ENCODE measurements at regions not wholly inside any gene's neighbourhood (a gene's known extent, or its start where the extent isn't known, plus 50 kb on each side); places are given as distances from the start of the nearest gene placed in this dataset.

GRCh38 chr11:70001246-70001645 lies 76.9 kb upstream of the ANO1 start:
- no peak for DNase-seq

DNA sequence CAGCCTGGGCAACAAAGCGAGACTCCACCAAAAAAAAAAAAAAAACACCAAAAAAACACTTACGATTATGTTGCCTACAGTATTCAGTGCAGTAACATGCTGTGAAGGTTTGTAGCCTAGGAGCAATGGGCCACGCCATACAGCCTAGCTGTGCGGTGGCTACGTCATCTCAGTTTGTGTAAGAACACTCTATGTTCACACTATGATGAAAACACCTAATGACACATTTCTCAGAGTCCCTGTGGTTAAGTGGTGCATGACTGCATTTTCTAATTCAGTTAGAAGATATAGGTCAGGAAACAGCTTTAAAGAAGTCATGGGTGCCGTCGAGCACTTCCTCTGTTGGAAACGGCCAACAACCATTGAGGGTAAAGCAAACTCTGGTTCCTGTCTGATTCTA lies 75.7 kb upstream of the ANO1 start:
- no peak for DNase-seq

DNA sequence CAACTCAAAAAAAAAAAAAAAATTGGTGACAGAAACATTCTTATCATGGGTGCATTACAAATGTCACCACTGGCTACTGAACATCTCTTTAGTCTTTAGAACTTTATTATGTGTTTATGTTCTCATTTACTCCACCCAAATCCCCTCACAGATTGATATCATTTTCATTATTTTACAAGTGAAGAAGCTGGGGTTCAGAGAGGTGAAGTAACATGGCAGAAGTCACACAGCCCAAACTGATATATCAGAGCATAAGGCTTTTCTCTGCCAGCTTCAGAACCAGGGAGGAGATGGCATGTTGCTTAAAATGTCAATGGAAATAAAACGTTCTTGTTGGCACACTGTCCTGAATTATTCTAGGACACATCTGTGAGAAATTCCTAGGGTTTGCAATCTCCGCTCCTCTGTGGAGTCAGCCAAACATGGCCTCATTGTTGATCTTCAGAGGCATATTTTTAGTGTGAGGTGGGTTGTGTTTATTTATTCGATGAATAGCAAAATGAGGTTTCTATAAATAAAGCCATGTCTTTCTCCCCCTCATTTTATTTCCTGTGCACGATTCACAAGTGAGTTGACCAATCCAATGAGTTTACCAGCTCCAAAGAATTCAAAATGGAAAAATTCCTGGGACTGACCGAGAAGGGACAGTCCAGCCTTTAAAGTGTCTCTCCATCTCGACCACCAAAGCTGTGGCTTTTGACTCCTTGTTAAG lies 72.9 kb upstream of the ANO1 start:
- DNase-seq, result no peak

DNA sequence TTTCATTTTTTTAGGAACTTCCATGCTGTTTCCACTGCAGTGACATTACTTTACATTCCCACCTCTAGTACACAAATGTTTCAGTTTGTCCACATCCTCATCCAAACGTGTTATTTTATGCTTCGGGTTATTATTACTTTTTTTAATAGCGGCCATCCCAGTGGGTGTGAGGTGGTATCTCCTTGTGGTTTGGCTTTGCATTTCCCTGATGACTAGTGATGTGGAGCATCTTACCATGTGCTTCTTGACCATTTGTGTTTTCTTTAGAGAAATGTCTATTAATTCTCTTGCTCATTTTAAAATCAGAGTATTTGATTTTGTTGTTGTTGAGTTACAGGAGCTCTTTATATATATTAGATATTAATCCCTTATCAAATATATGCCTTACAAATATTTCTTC lies 70.3 kb upstream of the ANO1 start:
- no peak for DNase-seq

GRCh38 chr11:70010774-70011173 lies 67.3 kb upstream of the ANO1 start:
- no peak for DNase-seq

DNA sequence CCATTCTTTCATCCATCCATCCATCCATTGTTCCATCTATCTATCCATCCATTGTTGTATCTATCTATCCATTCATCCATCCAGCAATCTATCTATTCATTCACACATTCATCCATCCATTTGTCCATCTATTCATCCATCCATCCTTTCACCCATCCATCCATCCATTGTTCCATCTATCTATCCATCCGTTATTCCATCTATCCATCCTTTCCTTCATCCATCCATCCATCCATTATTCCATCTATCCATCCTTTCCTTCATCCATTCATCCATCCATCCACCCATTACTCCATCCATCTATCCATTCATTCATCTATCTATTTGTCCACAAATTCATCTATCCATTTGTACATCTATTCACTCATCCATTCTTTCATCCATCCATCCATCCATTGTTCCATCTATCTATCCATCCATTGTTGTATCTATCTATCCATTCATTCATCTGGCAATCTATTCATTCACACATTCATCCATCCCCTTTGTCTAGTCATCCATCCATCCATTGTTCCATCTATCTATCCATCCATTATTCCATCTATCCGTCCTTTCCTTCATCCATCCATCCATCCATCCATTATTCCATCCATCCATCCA lies 65.9 kb upstream of the ANO1 start:
- DNase-seq, result no peak

DNA sequence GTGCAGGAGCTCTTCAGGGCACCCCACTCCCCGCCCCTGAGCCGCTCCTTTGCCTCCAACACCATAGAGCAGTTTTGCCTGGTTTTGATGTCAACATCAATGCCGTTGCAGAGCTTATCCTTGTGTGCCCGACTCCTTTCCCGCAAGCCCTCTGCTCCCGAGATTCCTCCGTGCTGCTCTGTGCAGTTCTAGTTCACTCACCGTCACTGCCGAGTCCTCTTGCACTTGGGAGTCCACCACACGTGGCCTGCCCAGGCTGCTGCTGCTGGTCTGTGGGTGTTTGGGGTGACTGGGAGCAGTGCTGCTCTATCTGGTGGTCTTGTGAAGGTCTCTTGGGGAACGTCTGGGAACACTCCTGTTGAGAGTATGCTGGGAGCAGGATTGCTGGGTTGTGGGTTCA lies 63.8 kb upstream of the ANO1 start:
- no peak for DNase-seq

GRCh38 chr11:70016666-70017367 lies 61.3 kb upstream of the ANO1 start:
- DNase-seq, result no peak

GRCh38 chr11:70018816-70019215 lies 59.3 kb upstream of the ANO1 start:
- DNase-seq, result no peak

DNA sequence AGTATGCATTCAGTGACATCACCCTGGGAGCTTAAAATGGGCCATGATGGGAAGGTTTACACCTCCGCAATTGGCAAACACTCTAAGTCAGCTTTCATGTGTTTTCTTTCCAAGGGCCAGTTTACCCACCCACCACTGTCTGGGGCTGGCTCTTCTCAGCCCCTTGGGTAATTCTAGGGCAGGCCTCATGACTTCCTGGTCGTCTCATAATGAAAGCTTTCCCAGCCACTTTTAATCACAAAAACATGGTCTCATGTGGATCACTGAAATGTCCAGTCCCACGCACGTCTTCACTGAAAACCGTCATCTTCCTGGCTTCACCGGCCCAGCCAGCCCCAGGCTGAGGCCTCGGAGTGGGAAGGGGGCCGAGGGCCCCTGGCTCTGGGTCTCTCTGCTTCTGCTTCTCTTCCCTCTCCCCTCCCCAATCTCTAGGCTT lies 58.5 kb upstream of the ANO1 start:
- DNase-seq, result no peak

DNA sequence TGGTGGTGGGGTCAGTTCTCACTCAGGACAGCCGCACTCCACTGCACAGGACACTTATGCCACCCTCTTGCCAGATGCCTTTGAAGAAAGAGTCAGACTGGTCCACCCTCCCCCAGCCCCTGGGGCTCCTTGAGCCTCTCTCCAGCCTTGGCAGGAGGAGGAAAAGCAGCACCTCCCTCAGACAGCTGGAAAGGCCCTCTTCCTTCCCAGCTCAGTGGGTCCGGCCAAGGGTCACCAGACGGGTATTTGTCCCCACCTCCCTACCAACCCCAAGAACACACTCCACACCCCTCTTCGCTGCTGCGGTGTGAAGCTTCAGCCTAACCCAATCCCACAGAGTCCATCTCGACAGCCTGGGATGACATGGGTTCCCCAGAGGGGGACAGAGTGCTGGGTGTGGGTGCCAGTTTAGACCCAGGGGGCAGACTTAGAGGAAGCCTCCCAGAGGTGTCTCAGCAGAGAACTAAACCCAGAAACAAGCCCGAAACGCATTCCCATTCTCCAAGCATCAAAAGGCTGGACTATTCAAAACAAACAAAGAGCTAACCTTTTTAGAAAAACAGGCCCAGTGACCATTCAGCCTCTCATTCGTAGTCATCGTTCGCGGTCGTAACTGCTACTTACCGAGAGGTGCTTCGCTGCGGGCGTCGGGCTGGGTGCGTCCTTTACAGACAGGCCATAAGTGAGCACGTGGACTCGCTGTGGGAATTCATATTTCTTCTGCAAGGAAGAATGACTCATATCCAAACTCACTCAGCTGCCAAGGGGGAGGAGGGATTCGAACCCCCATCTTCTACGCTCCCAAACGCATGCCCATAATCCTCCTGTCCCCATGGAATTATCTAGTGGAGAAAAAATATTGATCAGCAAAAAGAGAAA lies 57.5 kb upstream of the ANO1 start:
- no peak for DNase-seq

DNA sequence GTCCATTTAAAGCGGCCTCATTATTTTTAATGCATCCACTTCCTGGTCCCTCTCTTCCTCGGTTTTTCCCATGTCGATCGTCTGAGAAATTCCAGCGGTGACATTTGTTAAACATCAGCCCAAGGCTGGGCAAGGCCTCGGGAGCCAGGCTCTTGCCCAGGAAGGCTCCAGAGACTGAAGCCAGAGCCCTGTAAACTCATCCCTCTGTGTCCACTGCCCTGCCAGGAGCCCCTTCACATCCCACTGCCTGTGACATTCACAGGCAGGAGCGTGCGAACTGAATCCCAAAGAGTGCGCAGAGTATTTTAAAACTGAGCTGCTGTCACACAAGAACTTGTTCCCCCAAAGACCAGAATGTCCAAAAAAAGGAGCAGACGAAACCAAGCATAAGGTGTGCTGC lies 56.5 kb upstream of the ANO1 start:
- DNase-seq, result no peak

DNA sequence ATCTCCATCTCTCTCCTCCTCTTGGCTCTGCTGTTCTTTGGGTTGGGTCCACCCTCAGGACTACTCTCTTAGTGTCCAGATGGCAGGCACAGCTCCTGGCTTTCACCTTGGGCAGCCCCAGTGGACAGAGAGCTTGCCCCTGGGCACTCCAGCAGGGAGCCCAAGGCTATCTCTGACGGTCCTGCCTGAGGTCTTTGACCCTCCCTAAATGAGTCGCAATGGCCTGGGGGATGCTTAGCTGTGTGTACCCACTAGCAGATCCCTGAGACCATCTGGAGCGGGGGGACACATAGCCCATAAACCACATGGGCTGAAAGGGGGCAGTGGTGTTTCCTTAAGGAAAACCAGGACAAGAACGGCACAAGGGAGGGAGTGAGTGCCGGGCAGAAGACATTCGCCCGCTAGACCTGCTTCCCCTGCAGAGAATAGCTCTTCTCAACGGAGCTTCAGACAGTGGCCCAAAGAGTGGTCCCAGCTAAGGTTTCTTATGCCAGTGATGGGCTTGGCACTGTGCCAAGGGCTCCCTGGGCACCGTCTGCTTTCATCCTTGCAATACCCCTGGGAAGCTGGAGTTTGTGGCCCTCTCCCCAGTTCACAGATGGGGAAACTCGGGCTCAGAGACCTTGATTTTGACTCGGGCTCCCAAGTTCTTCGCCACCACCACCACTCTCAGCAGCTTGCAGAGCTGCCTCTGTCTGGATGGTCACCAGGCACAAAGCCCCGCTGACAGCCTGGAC lies 53.9 kb upstream of the ANO1 start:
- no peak for DNase-seq

GRCh38 chr11:70024773-70025045 lies 53.4 kb upstream of the ANO1 start:
- no peak for DNase-seq

DNA sequence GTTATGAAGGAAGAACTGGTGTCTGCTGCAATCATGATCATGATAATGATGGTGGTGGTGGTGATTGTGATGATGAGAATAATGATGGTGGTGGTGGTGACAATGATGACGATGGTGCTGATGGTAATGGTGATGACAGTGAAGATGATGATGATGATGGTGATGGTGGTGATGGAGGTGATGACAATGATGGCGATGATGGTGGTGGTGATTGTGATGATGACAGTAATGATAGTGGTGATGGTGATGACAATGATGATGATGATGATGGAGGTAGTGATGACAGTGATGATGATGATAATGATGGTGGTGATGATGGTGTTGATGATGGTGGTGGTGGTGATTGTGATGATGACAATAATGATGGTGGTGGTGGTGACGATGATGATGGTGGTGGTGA lies 52.8 kb upstream of the ANO1 start:
- DNase-seq, result no peak

DNA sequence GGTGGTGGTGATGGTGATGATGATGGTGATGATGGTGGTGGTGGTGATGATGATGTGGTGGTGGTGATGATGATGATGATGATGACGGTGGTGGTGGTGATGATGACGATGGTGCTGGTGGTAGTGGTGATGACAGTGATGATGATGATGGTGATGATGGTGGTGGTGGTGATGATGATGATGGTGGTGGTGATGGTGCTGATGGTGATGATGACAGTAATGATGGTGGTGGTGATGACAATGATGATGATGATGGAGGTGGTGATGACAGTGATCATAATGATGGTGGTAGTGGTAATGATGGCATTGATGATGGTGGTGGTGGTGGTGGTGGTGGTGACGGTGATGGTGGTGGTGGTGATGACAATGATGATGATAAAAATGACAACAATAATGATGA lies 52.1 kb upstream of the ANO1 start:
- DNase-seq, result no peak

- no peak for DNase-seq
Observed at GRCh38 chr11:70026726-70027125, 51.4 kb upstream of the ANO1 start.

DNA sequence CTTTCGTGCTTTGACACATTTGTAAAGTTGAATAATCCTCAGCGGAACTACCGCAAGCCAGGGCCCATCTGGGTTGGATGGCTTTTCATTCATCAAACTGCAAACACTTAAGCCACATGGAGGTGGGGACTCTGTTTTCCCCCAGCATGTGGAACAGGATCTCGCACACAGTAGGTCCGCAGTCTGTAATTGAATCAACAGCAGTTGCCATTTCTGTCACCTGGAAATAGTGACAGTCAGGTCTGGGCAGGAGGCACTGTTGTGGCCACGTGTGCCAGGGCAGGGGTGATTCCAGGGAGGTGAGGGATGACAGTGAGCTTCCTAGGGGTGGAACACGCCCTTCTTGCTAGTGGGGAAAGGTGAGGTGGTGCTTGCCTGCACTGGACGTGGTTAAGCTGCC lies 50.7 kb upstream of the ANO1 start:
- DNase-seq, result no peak

DNA sequence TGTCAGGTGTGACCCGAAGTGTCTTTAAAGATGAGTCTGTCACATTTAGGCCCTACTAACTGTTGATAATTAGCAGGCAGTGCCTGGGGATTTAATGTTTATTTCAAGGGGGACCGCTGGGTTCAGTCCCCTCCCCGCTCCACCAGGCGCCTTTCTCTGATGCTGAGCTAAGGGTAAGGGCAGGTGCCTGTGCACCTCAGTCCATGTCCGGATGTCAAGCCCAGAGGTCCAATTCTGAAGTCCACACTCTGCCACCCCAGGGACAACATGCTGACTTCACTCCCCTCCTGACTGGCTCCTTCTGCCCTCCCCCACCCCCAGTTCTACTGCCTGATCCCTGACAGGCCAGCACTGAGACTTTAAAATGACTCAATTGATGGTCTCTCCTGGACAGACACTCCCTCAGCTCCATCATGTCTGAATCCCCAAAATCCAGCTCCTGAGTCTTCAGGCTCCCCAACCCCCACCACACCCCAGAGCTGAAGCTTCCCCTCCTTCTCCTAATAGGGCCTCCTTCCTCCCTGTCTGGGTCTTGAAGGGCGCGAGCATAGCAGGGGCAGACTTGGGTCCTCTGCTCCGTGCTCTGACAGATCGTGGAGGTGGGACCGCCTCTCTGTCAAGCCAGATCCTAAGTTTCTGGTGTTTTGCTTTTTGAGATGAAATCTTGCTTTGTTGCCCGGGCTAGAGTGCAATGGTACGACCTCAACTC lies 49.8 kb upstream of the ANO1 start:
- no peak for DNase-seq

All from NCI-H446 treated with DMSO at 0.1 percent for 48 hours (cell line).